ENCODE measurements at regions not wholly inside any gene's neighbourhood (a gene's known extent, or its start where the extent isn't known, plus 50 kb on each side); places are given as distances from the start of the nearest gene placed in this dataset.

DNA sequence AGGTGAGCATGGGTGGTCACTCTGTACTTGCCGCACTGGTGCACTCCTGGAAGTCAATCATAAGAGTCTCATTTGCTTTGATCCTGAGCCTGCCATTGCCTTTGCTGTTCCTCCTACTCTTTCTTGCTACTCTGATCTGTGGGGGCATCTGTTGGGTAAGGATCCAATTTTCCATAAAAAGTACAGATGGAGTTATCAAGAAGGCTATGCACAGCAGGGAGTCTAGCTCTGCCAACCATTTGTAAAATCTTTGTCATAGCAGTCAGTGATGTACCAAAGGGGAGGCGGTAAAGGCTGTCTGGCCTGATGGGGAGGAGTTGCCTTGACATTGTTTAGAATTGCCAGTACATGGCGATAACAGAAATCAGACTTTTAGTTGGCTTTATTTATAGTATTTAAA is 109.0 kb upstream of the PLPPR1 start:
- Histone ChIP-seq H3K27me3 (ENCODE audit: control insufficient read depth in 2 of 2, insufficient read depth in 2 of 2, low read length in 2 of 2) (no peaks in the 10 kb centered on the region), H2AFZ (ENCODE audit: low read depth, low read length) (no peak overlapping the region), H3K4me1 (replicated peaks in 1 of 2; ENCODE audit: control insufficient read depth in 2 of 2, insufficient read depth in 2 of 2, low read length in 2 of 2) (no peaks in the 10 kb centered on the region), H3K9ac (ENCODE audit: insufficient read depth in 1 of 2, low read depth in 2 of 2, low read length in 2 of 2) (no peak overlapping the region), H3K79me2 (ENCODE audit: control insufficient read depth, insufficient read depth, low read length) (no peaks in the 10 kb centered on the region), H3K36me3 (ENCODE audit: control insufficient read depth, insufficient read depth, low read length) (no peaks in the 10 kb centered on the region), H3K9me3 (replicated peaks; ENCODE audit: control insufficient read depth, insufficient read depth, low read depth, low read length) (no peaks in the 10 kb centered on the region), H3K9me1 (ENCODE audit: control insufficient read depth, insufficient read depth, low read length) (no peaks in the 10 kb centered on the region), H3K27ac (ENCODE audit: extremely low read depth, low read depth, low read length) (no peak overlapping the region), H3K4me3 (no peak overlapping the region), H3K4me2 (ENCODE audit: insufficient read depth, low read length) (no peak overlapping the region), H4K20me1 (replicated peaks; ENCODE audit: control insufficient read depth, insufficient read depth, low read length) (no peaks in the 10 kb centered on the region)
- DNase-seq (ENCODE audit: extremely low read depth in 1 of 4, low spot score in 3 of 4) (no peak), FAIRE-seq (no peak), ATAC-seq (no peak)
- no TSS peak for BruUV-seq (replicated peaks)
- in situ Hi-C loops (cut with MboI) (no loop called here), intact Hi-C loops (cut with micrococcal nuclease) (no loop called here)
- WGBS (ENCODE audit: insufficient coverage, low coverage, missing lambda C conversion rate): 2% methylated on average over 3 of the region's 3 CpGs
- CTCF ChIA-PET (ENCODE audit: low intra/inter-chr PET ratio): no interaction called here
- POLR2A ChIA-PET: no interaction called here
- TF ChIP-seq HNRNPUL1 (IDR thresholded peaks at IDR 0.05; ENCODE audit: low read length) (no peak), SRSF9 (IDR thresholded peaks at IDR 0.05; ENCODE audit: borderline replicate concordance, low read depth, low read length) (no peak), CSDE1 (IDR thresholded peaks at IDR 0.05) (no peak), ZNF77 (CRISPR knock-in tag; IDR thresholded peaks at IDR 0.05) (no peak), RBBP5 (IDR thresholded peaks at IDR 0.05; ENCODE audit: borderline replicate concordance, insufficient read depth, low read length, poor library complexity, severe bottlenecking) (no peak), NFIX (CRISPR knock-in tag; IDR thresholded peaks at IDR 0.05; ENCODE audit: low read depth) (no peak), ZNF263 (CRISPR knock-in tag; IDR thresholded peaks at IDR 0.05; ENCODE audit: borderline replicate concordance) (no peak), NR2C2 (CRISPR knock-in tag; IDR thresholded peaks at IDR 0.05) (no peak), NR2C2 (tag; IDR thresholded peaks at IDR 0.05) (no peak), ZBTB34 (CRISPR knock-in tag; IDR thresholded peaks at IDR 0.05) (no peak), ZSCAN29 (IDR thresholded peaks at IDR 0.05) (no peak)
- TF ChIP-seq, protein P1, sequence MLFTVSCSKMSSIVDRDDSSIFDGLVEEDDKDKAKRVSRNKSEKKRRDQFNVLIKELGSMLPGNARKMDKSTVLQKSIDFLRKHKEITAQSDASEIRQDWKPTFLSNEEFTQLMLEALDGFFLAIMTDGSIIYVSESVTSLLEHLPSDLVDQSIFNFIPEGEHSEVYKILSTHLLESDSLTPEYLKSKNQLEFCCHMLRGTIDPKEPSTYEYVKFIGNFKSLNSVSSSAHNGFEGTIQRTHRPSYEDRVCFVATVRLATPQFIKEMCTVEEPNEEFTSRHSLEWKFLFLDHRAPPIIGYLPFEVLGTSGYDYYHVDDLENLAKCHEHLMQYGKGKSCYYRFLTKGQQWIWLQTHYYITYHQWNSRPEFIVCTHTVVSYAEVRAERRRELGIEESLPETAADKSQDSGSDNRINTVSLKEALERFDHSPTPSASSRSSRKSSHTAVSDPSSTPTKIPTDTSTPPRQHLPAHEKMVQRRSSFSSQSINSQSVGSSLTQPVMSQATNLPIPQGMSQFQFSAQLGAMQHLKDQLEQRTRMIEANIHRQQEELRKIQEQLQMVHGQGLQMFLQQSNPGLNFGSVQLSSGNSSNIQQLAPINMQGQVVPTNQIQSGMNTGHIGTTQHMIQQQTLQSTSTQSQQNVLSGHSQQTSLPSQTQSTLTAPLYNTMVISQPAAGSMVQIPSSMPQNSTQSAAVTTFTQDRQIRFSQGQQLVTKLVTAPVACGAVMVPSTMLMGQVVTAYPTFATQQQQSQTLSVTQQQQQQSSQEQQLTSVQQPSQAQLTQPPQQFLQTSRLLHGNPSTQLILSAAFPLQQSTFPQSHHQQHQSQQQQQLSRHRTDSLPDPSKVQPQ (CRISPR knock-in tag; IDR thresholded peaks at IDR 0.05; ENCODE audit: borderline replicate concordance): no peak
- TF ChIP-seq, protein P2, sequence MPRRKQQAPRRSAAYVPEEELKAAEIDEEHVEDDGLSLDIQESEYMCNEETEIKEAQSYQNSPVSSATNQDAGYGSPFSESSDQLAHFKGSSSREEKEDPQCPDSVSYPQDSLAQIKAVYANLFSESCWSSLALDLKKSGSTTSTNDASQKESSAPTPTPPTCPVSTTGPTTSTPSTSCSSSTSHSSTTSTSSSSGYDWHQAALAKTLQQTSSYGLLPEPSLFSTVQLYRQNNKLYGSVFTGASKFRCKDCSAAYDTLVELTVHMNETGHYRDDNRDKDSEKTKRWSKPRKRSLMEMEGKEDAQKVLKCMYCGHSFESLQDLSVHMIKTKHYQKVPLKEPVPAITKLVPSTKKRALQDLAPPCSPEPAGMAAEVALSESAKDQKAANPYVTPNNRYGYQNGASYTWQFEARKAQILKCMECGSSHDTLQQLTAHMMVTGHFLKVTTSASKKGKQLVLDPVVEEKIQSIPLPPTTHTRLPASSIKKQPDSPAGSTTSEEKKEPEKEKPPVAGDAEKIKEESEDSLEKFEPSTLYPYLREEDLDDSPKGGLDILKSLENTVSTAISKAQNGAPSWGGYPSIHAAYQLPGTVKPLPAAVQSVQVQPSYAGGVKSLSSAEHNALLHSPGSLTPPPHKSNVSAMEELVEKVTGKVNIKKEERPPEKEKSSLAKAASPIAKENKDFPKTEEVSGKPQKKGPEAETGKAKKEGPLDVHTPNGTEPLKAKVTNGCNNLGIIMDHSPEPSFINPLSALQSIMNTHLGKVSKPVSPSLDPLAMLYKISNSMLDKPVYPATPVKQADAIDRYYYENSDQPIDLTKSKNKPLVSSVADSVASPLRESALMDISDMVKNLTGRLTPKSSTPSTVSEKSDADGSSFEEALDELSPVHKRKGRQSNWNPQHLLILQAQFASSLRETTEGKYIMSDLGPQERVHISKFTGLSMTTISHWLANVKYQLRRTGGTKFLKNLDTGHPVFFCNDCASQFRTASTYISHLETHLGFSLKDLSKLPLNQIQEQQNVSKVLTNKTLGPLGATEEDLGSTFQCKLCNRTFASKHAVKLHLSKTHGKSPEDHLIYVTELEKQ (CRISPR knock-in tag; IDR thresholded peaks at IDR 0.05): no peak
